Mesenchymal stem cell (in vitro differentiated cells and primary cell): ENCODE measurements at regions not wholly inside any gene's neighbourhood (a gene's known extent, or its start where the extent isn't known, plus 50 kb on each side); places are given as distances from the start of the nearest gene placed in this dataset.

ENCODE experiments used
- DNase-seq: peaks from one replicate; pipeline ENCODE4 v3.0.0-alpha.2; 2013
- H2AFZ ChIP-seq: one replicate; pipeline ENCODE4 v1.6.1; 2013; ENCODE audit warnings: low read depth, mild to moderate bottlenecking, control low read depth, inconsistent platforms, low read length, moderate library complexity
- H2AK5ac ChIP-seq: 2 replicates; pipeline ENCODE4 v1.6.1; 2013; ENCODE audit warnings: low read length, moderate library complexity, mild to moderate bottlenecking, inconsistent platforms; ENCODE audit not compliant: severe bottlenecking
- H2BK120ac ChIP-seq: one replicate; pipeline ENCODE4 v1.6.1; 2013; ENCODE audit warnings: low read depth, mild to moderate bottlenecking, inconsistent platforms, low read length, moderate library complexity
- H2BK12ac ChIP-seq, 2 experiments: one replicate each; pipeline ENCODE4 v1.6.1; 2013; ENCODE audit warnings: inconsistent platforms in 2 of 2, low read length in 2 of 2, mild to moderate bottlenecking in 2 of 2, moderate library complexity in 2 of 2, control low read depth in 1 of 2
- H2BK15ac ChIP-seq: one replicate; pipeline ENCODE4 v1.6.1; 2013; ENCODE audit warnings: mild to moderate bottlenecking, low read depth, inconsistent platforms; ENCODE audit not compliant: poor library complexity, severe bottlenecking
- H2BK5ac ChIP-seq: 2 replicates; pipeline ENCODE4 v1.6.1; 2013; ENCODE audit warnings: low read depth, mild to moderate bottlenecking, low read length, control low read depth, inconsistent platforms; ENCODE audit not compliant: poor library complexity, severe bottlenecking
- H3K14ac ChIP-seq, 2 experiments: one replicate each; pipeline ENCODE4 v1.6.1; 2013; ENCODE audit warnings: inconsistent platforms in 2 of 2, low read length in 2 of 2, control low read depth in 1 of 2, mild to moderate bottlenecking in 1 of 2, moderate library complexity in 1 of 2
- H3K18ac ChIP-seq, 2 experiments: one replicate each; pipeline ENCODE4 v1.6.1; 2013; ENCODE audit warnings: inconsistent platforms in 2 of 2, low read length in 2 of 2, control low read depth in 1 of 2, low read depth in 1 of 2, mild to moderate bottlenecking in 1 of 2
- H3K23ac ChIP-seq, 2 experiments: one replicate each; pipeline ENCODE4 v1.6.1; 2013; ENCODE audit warnings: inconsistent platforms in 2 of 2, low read length in 2 of 2, mild to moderate bottlenecking in 2 of 2, moderate library complexity in 2 of 2, control low read depth in 1 of 2
- H3K27ac ChIP-seq: 2 replicates; pipeline ENCODE4 v1.5.1; 2013; ENCODE audit warnings: mild to moderate bottlenecking, moderate library complexity, low read length, control low read depth, inconsistent platforms; ENCODE audit not compliant: poor library complexity, severe bottlenecking
- H3K27me3 ChIP-seq, 2 experiments: 2 replicates each; pipeline versions ENCODE4 v1.6.1 to v1.7.0; 2013; ENCODE audit warnings: low read length in 2 of 2, mild to moderate bottlenecking in 2 of 2, moderate library complexity in 2 of 2, control low read depth in 1 of 2, inconsistent platforms in 1 of 2; ENCODE audit not compliant: control insufficient read depth in 1 of 2, insufficient read depth in 1 of 2
- H3K36me3 ChIP-seq, 2 experiments: 2 replicates each; pipeline versions ENCODE4 v1.6.1 to v1.7.0; 2013; ENCODE audit warnings: low read length in 2 of 2, control low read depth in 1 of 2, inconsistent platforms in 1 of 2, low read depth in 1 of 2, mild to moderate bottlenecking in 1 of 2; ENCODE audit not compliant: insufficient read depth in 2 of 2, control insufficient read depth in 1 of 2
- H3K4ac ChIP-seq, 2 experiments: one replicate each; pipeline ENCODE4 v1.6.1; 2013; ENCODE audit warnings: inconsistent platforms in 2 of 2, low read length in 2 of 2, mild to moderate bottlenecking in 2 of 2, moderate library complexity in 2 of 2, control low read depth in 1 of 2, low read depth in 1 of 2
- H3K4me1 ChIP-seq: 2 replicates; pipeline ENCODE4 v1.6.1; 2013; ENCODE audit warnings: low read depth, low read length, control low read depth; ENCODE audit not compliant: control insufficient read depth, insufficient read depth
- H3K4me2 ChIP-seq: 2 replicates; pipeline ENCODE4 v1.6.1; 2013; ENCODE audit warnings: low read length, mild to moderate bottlenecking, inconsistent platforms; ENCODE audit not compliant: poor library complexity, severe bottlenecking
- H3K4me3 ChIP-seq, 2 experiments: 2 replicates each; pipeline versions ENCODE4 v1.5.1 to v1.7.0; 2013; ENCODE audit warnings: low read length in 2 of 2, mild to moderate bottlenecking in 2 of 2, control low read depth in 1 of 2, low read depth in 1 of 2; ENCODE audit not compliant: insufficient read depth in 1 of 2
- H3K79me1 ChIP-seq: replicated peaks from 2 replicates; pipeline ENCODE4 v1.6.1; 2013; ENCODE audit warnings: mild to moderate bottlenecking, control low read depth, low read length, inconsistent platforms; ENCODE audit not compliant: poor library complexity, severe bottlenecking
- H3K9ac ChIP-seq: 2 replicates; pipeline ENCODE4 v1.7.0; 2013; ENCODE audit warnings: mild to moderate bottlenecking, low read length, moderate library complexity
- H3K9me3 ChIP-seq: 2 replicates; pipeline ENCODE4 v1.7.0; 2013; ENCODE audit warnings: mild to moderate bottlenecking, low read length; ENCODE audit not compliant: control insufficient read depth
- H4K8ac ChIP-seq: one replicate; pipeline ENCODE4 v1.6.1; 2013; ENCODE audit warnings: inconsistent platforms, mild to moderate bottlenecking, low read length, moderate library complexity
- H4K91ac ChIP-seq: one replicate; pipeline ENCODE4 v1.6.1; 2013; ENCODE audit warnings: mild to moderate bottlenecking, low read length, inconsistent platforms
- WGBS: methylation state at CpG from one replicate; pipeline ENCODE4 v1.1.7; 2013; ENCODE audit warnings: mixed read lengths; 5-methylcytosine and 5-hydroxymethylcytosine counted together

DNA sequence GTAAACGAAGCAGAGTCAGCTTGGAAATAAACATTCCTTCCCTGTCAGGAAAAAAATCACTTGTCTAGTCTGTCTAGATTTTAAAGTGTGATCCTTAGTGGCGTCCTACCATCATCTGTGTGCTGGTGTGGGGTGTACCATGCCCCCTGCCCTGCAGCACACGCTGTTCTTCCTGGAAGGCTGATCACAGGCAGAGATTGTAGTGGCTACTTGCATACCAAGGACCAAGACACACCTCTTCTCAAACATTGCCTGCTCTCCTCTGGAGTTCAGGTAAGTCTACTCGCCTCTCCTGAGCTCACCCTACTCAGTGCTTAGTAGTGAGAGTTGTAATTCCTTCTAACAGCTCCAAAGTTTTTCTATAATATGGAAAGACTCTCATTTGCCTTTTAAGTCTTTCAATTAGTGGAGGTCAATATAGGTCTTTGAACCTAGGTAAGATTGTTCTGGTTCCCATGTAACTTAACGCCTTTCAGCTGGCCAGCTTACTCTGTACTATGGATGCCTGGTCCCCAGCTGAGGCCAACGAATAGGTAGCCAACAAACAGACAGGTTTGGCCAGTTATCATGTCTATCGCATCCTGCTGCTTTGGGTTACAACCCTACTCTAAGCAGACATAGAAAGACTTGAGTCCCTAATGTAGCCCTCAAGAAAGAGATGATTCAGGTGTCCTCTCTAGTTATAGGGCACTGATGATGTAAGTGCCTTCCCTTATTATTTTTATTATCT, 55.4 kb downstream of the XCL1 start:
- Histone ChIP-seq H3K27me3 (no peaks in the 10 kb centered on the region), H3K79me1 (no peaks in the 10 kb centered on the region), H3K4me3 (no peak overlapping the region), H3K36me3 (no peaks in the 10 kb centered on the region), H2AFZ (no peak overlapping the region), H3K9me3 (no peaks in the 10 kb centered on the region), H3K4me2 (no peak overlapping the region), H2AK5ac (no peak overlapping the region), H4K8ac (no peak overlapping the region), H3K14ac (no peak overlapping the region), H3K4ac (no peak overlapping the region), H2BK15ac (no peak overlapping the region), H2BK120ac (no peak overlapping the region), H3K27ac (no peak overlapping the region), H3K9ac (no peak overlapping the region), H3K18ac (no peak overlapping the region), H2BK12ac (no peak overlapping the region), H3K4me1 (no peaks in the 10 kb centered on the region), H4K91ac (no peak overlapping the region), H2BK5ac (no peak overlapping the region), H3K23ac (no peak overlapping the region)
- no peak for DNase-seq
- 68% methylated on average over 7 of the region's 7 CpGs for WGBS

DNA sequence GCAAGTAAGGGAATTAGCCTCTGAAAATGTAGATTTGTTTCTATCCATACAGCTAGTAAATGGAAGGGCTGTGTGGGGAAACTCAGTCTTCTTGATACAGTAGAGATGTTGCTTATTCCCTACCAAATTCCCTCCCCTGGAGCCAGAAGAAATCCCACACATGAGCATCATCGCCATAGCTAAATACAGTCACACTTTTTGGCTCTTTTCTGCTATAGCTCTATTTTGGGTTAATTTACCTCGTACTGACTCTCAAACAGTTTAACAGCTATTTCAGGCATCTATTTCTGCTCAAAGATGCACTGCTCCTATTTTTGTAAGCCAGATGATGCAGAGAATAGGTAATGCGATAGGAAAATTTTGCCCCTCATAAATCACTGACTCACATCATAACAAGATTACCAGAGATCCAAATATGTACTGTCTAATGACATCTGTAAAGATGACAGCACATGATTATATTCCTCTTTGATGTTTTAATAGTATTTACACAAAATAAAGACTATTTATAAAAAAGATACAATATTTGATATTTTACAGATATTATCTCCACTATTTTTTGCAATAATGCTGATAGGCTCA, 58.6 kb downstream of the XCL1 start:
- Histone ChIP-seq H2BK12ac (no peak overlapping the region), H4K91ac (no peak overlapping the region)
- 91% methylated on average over 3 of the region's 3 CpGs for WGBS

DNA sequence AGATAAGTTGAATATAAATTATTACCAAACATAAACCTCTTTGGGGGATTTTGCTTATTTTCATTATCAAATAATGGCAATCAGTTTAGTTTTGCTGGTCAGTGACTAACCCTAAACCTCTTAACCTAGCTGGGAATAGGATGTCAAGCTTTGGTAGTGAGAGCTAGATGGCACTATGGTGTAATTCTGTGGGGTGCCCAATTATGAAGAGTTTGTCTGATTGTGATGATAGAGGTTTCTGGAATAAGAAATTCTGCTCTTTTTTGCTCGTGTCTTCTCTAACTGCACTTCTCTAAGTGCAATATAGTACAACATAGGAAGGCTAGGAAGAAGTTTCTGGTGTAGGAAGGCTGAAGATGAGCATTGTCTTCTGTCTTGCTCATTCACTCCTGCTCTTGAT, 59.8 kb downstream of the XCL1 start:
- Histone ChIP-seq H3K9me3 (no peaks in the 10 kb centered on the region), H3K27ac (peak overlapping the region; percentile 11), H3K9ac (peak overlapping the region; percentile 7), H3K18ac (no peak overlapping the region), H3K4me1 (no peaks in the 10 kb centered on the region), H2BK15ac (no peak overlapping the region), H3K4me3 (no peak overlapping the region), H3K79me1 (no peaks in the 10 kb centered on the region), H3K27me3 (no peaks in the 10 kb centered on the region), H3K4ac (no peak overlapping the region), H2BK120ac (no peak overlapping the region), H3K36me3 (no peaks in the 10 kb centered on the region), H3K4me2 (no peak overlapping the region), H4K91ac (no peak overlapping the region), H2BK12ac (no peak overlapping the region), H2BK5ac (no peak overlapping the region), H3K14ac (no peak overlapping the region), H4K8ac (no peak overlapping the region), H2AFZ (no peak overlapping the region), H2AK5ac (no peak overlapping the region), H3K23ac (no peak overlapping the region)
- WGBS = no CpG with 5 or more reads among the region's 1 CpG
- DNase-seq = no peak

More for the DNA sequence above, 58.6 kb downstream of the XCL1 start:
- no peaks in the 10 kb centered on the region for H3K27me3 ChIP-seq
- H3K4me1 ChIP-seq = no peaks in the 10 kb centered on the region
- no peak overlapping the region for H3K27ac ChIP-seq
- H2BK120ac ChIP-seq = no peak overlapping the region
- H3K14ac ChIP-seq = no peak overlapping the region
- H3K23ac ChIP-seq = no peak overlapping the region
- no peak overlapping the region for H3K4ac ChIP-seq
- H4K8ac ChIP-seq = no peak overlapping the region
- no peak overlapping the region for H2BK5ac ChIP-seq
- DNase-seq = no peak
- no peaks in the 10 kb centered on the region for H3K9me3 ChIP-seq
- no peak overlapping the region for H2BK15ac ChIP-seq
- H2AK5ac ChIP-seq = no peak overlapping the region
- H3K4me3 ChIP-seq = no peak overlapping the region
- no peaks in the 10 kb centered on the region for H3K36me3 ChIP-seq
- H3K4me2 ChIP-seq = no peak overlapping the region
- no peak overlapping the region for H3K18ac ChIP-seq
- no peak overlapping the region for H3K9ac ChIP-seq
- H2AFZ ChIP-seq = no peak overlapping the region
- H3K79me1 ChIP-seq = no peaks in the 10 kb centered on the region

DNA sequence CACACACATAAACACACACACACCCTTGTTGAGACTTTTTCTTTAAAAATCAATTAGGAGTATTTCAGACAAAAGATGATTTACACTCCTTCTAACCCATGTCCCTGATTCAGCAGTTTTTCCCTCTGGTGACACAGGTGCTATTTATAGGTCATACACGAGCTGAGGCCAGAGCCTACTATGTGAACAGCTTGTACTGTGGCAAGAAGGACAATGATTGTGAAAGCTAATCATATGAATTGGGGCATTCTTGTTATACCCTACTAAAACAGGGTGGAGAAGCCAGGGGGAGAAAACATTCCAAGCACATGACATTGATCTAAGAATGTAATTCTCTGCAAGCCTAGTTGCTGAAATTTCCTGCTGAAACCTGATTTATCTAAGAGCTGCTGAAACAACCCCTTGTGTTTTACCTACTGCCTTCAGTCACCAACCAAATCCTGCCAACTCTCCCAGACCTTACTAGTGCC, 60.3 kb downstream of the XCL1 start:
- Histone ChIP-seq H3K9me3 (no peaks in the 10 kb centered on the region), H2BK5ac (no peak overlapping the region), H3K4me1 (no peaks in the 10 kb centered on the region), H2BK12ac (no peak overlapping the region), H3K4me3 (no peak overlapping the region), H2BK120ac (no peak overlapping the region), H3K14ac (no peak overlapping the region), H3K23ac (no peak overlapping the region), H3K9ac (peak overlapping the region; percentile 53), H3K27ac (peak overlapping the region; percentile 11), H2AK5ac (no peak overlapping the region), H3K18ac (no peak overlapping the region), H2AFZ (no peak overlapping the region), H4K8ac (no peak overlapping the region), H3K36me3 (no peaks in the 10 kb centered on the region), H2BK15ac (no peak overlapping the region), H3K79me1 (no peaks in the 10 kb centered on the region), H3K4ac (no peak overlapping the region), H4K91ac (no peak overlapping the region), H3K4me2 (no peak overlapping the region), H3K27me3 (no peaks in the 10 kb centered on the region)
- 0% methylated on average over 1 of the region's 1 CpG for WGBS
- DNase-seq = peak; percentile 63
